LNCaP clone FGC (cell line): ENCODE measurements at regions not wholly inside any gene's neighbourhood (a gene's known extent, or its start where the extent isn't known, plus 50 kb on each side); places are given as distances from the start of the nearest gene placed in this dataset.

ENCODE experiments used
- DNase-seq: peaks from one replicate; pipeline ENCODE4 v3.0.0-alpha.2; 2011; ENCODE audit warnings: low read depth
- H3K4me3 ChIP-seq: 2 replicates; pipeline ENCODE4 v1.5.1; 2011; ENCODE audit warnings: mild to moderate bottlenecking, low read depth, low read length, control low read depth
- CTCF ChIP-seq: IDR thresholded peaks from 2 replicates; pipeline ENCODE4 v1.5.1; 2012; ENCODE audit warnings: mild to moderate bottlenecking; ENCODE audit not compliant: control insufficient read depth, insufficient read depth; ENCODE audit errors: extremely low read depth

GRCh38 chrX:45735571-45735970, 534.9 kb upstream of the DIPK2B start:
- no peak for TF ChIP-seq CTCF
- H3K4me3 ChIP-seq: no peak overlapping the region
- DNase-seq: peak; percentile 22

- TF ChIP-seq CTCF: no peak
- no peak for DNase-seq
- H3K4me3 ChIP-seq: no peak overlapping the region
Observed at GRCh38 chrX:45731448-45731847, 530.8 kb upstream of the DIPK2B start.

GRCh38 chrX:45727761-45728160, 527.1 kb upstream of the DIPK2B start:
- DNase-seq: no peak
- no peak for TF ChIP-seq CTCF

GRCh38 chrX:45722471-45722870, 521.8 kb upstream of the DIPK2B start:
- no peak for DNase-seq
- no peak for TF ChIP-seq CTCF
- H3K4me3 ChIP-seq: no peak overlapping the region

More at GRCh38 chrX:45727761-45728160, 527.1 kb upstream of the DIPK2B start:
- no peak overlapping the region for H3K4me3 ChIP-seq

GRCh38 chrX:45719751-45720501, 519.2 kb upstream of the DIPK2B start:
- no peak overlapping the region for H3K4me3 ChIP-seq
- no peak for TF ChIP-seq CTCF
- no peak for DNase-seq

- DNase-seq: no peak
- H3K4me3 ChIP-seq: no peak overlapping the region
Observed at GRCh38 chrX:45718676-45719075, 518.0 kb upstream of the DIPK2B start.

More at GRCh38 chrX:45718676-45719075, 518.0 kb upstream of the DIPK2B start:
- TF ChIP-seq CTCF: no peak
